K562 (cell line): ENCODE measurements at regions not wholly inside any gene's neighbourhood (a gene's known extent, or its start where the extent isn't known, plus 50 kb on each side); places are given as distances from the start of the nearest gene placed in this dataset.

Experiments used
- ATAC-seq: fragments of 200-7000 bp; cut with Tn5 transposase; 3 replicates; pipeline ENCODE4 v1.9.1; 2020; ENCODE audit warnings: moderate library complexity
- BruUV-seq: library from RNA; stranded (reverse); fragments of 400-500 nt; replicated peaks from 2 replicates; lab custom pipeline; 2021; lab: Mats Ljungman, UMichigan
- CTCF ChIA-PET: fragments of 300-600 bp; formaldehyde crosslinking; extraction: SDS; loops from one replicate; lab custom pipeline; 2021; ENCODE audit warnings: low intra/inter-chr PET ratio; lab: Yijun Ruan, JAX
- POLR2A ChIA-PET: fragments of 300-600, 350-650 bp; sonication (Branson Sonifier 250); formaldehyde crosslinking; extraction: SDS; loops from one replicate; lab custom pipeline; 2021; ENCODE audit warnings: antibody characterized with exemption, inconsistent platforms; lab: Yijun Ruan, JAX
- DNase-seq, 4 experiments: peaks; one replicate each; pipeline versions ENCODE4 v3.0.0 to v3.0.0-alpha.2; 2011 to 2018; ENCODE audit warnings: low spot score in 3 of 4, mixed read lengths in 3 of 4; ENCODE audit errors: extremely low read depth in 1 of 4
- FAIRE-seq: peaks from 2 replicates; lab custom pipeline; 2011; peaks lifted over from hg19 to GRCh38; lab: Jason Lieb, UNC
- H2AFZ ChIP-seq: 2 replicates; pipeline ENCODE4 v1.6.0; 2011; ENCODE audit warnings: low read depth, low read length, control low read depth, inconsistent platforms
- H3K27ac ChIP-seq: fragments of 200-600 bp; 3 replicates; pipeline ENCODE4 v1.8.0; 2011; ENCODE audit warnings: low read depth, mild to moderate bottlenecking, control low read depth, inconsistent platforms, low read length, moderate library complexity, mixed read lengths; ENCODE audit errors: extremely low read depth
- H3K27me3 ChIP-seq, 2 experiments: fragments of 300-600 bp in 1 of 2; 2 replicates in 1 of 2; 3 replicates in 1 of 2; pipeline versions ENCODE4 v1.6.0 to v1.8.0; 2011; ENCODE audit warnings: inconsistent platforms in 2 of 2, low read length in 2 of 2, mild to moderate bottlenecking in 1 of 2, mixed read lengths in 1 of 2, moderate library complexity in 1 of 2; ENCODE audit not compliant: control insufficient read depth in 2 of 2, insufficient read depth in 2 of 2
- H3K36me3 ChIP-seq: fragments of 300-600 bp; 3 replicates; pipeline ENCODE4 v1.8.0; 2011; ENCODE audit warnings: mild to moderate bottlenecking, low read length, inconsistent platforms; ENCODE audit not compliant: control insufficient read depth, insufficient read depth
- H3K4me1 ChIP-seq, 2 experiments: fragments of 200-600 bp in 1 of 2; replicated peaks in 1 of 2; 2 replicates in 1 of 2; 3 replicates in 1 of 2; pipeline versions ENCODE4 v1.5.1 to v1.8.0; 2011; ENCODE audit warnings: inconsistent platforms in 2 of 2, low read length in 2 of 2, mild to moderate bottlenecking in 1 of 2, mixed read lengths in 1 of 2, moderate library complexity in 1 of 2; ENCODE audit not compliant: control insufficient read depth in 2 of 2, insufficient read depth in 2 of 2
- H3K4me2 ChIP-seq: 2 replicates; pipeline ENCODE4 v1.6.1; 2011; ENCODE audit warnings: low read length, control low read depth, inconsistent platforms, mixed read lengths; ENCODE audit not compliant: insufficient read depth
- H3K4me3 ChIP-seq: fragments of 200-600 bp; sonication (generic), shearing (Covaris generic); 2 replicates; pipeline ENCODE4 v1.5.1; 2016; ENCODE audit warnings: control low read depth, inconsistent platforms
- H3K79me2 ChIP-seq: fragments of 200-600 bp; 3 replicates; pipeline ENCODE4 v1.8.0; 2011; ENCODE audit warnings: low read length, inconsistent platforms; ENCODE audit not compliant: control insufficient read depth, insufficient read depth
- H3K9ac ChIP-seq, 2 experiments: 2 replicates each; pipeline versions ENCODE4 v1.6.0 to v1.6.1; 2011; ENCODE audit warnings: low read depth in 2 of 2, low read length in 2 of 2, control low read depth in 1 of 2, inconsistent platforms in 1 of 2, mild to moderate bottlenecking in 1 of 2, mixed read lengths in 1 of 2; ENCODE audit not compliant: insufficient read depth in 1 of 2
- H3K9me1 ChIP-seq: one replicate; pipeline ENCODE4 v1.6.0; 2011; ENCODE audit warnings: inconsistent platforms, mild to moderate bottlenecking, low read length, moderate library complexity; ENCODE audit not compliant: control insufficient read depth, insufficient read depth
- H3K9me3 ChIP-seq: replicated peaks from 2 replicates; pipeline ENCODE4 v1.5.1; 2011; ENCODE audit warnings: low read depth, low read length, inconsistent platforms; ENCODE audit not compliant: control insufficient read depth, insufficient read depth
- H4K20me1 ChIP-seq: replicated peaks from 2 replicates; pipeline ENCODE4 v1.6.1; 2011; ENCODE audit warnings: low read length, inconsistent platforms, mixed read lengths; ENCODE audit not compliant: control insufficient read depth, insufficient read depth
- ARNT ChIP-seq, 2 experiments: fragments of 450-650 bp; IDR thresholded peaks; 2 replicates each; pipeline ENCODE4 v1.6.1; 2016; ENCODE audit warnings: mild to moderate bottlenecking in 1 of 2
- BACH1 ChIP-seq: fragments of 200-800 bp; sonication (Bioruptor generic); IDR thresholded peaks from 2 replicates; pipeline ENCODE4 v1.6.1; 2016; ENCODE audit warnings: missing genetic modification characterization, missing compliant biosample characterization
- BRD9 ChIP-seq: fragments of 450-650 bp; IDR thresholded peaks from 2 replicates; pipeline ENCODE4 v1.6.1; 2018; ENCODE audit warnings: low read depth; ENCODE audit not compliant: partially characterized antibody
- E2F3 ChIP-seq: fragments of 250-450 bp; sonication (Bioruptor Pico); IDR thresholded peaks from 2 replicates; pipeline ENCODE4 v1.4.0; 2020; ENCODE audit warnings: mild to moderate bottlenecking
- HNRNPK ChIP-seq: fragments of 200-400 bp; formaldehyde crosslinking; IDR thresholded peaks from one replicate; pipeline ENCODE4 v1.6.1; 2018; ENCODE audit warnings: mild to moderate bottlenecking, low read depth, low read length; ENCODE audit not compliant: poor library complexity, severe bottlenecking
- IFI16 ChIP-seq: fragments of 250-450 bp; sonication (Bioruptor Pico); IDR thresholded peaks from 2 replicates; pipeline ENCODE4 v2.1.2; 2022; ENCODE audit warnings: mild to moderate bottlenecking, inconsistent platforms
- NFE2L1 ChIP-seq: fragments of 450-650 bp; IDR thresholded peaks from 2 replicates; pipeline ENCODE4 v1.6.1; 2016; ENCODE audit warnings: missing genetic modification characterization, low read depth, mild to moderate bottlenecking, missing compliant biosample characterization, moderate library complexity, borderline replicate concordance
- RBM39 ChIP-seq: fragments of 200-400 bp; formaldehyde crosslinking; optimal IDR thresholded peaks from 2 replicates; pipeline ENCODE3; 2018; ENCODE audit warnings: low read depth, low read length
- SMARCA4 ChIP-seq: fragments of 450-650 bp; IDR thresholded peaks from 2 replicates; pipeline ENCODE4 v1.6.1; 2016
- ZEB2 ChIP-seq: fragments of 450-650 bp; IDR thresholded peaks from 2 replicates; pipeline ENCODE4 v1.6.1; 2016
- WGBS: fragments of 100-300 bp; shearing (Covaris generic); methylation state at CpG from one replicate; pipeline ENCODE4 v1.1.6; 2016; ENCODE audit warnings: low coverage, mixed read lengths; ENCODE audit not compliant: insufficient coverage; ENCODE audit errors: missing lambda C conversion rate; 5-methylcytosine and 5-hydroxymethylcytosine counted together
- in situ Hi-C: fragments of 300-500 bp; cut with MboI; formaldehyde crosslinking; loops from 4 replicates; pipeline ENCODE4 v1.15.0; 2018; ENCODE audit warnings: inconsistent platforms, mixed read lengths
- intact Hi-C: fragments of 100-400 bp; cut with micrococcal nuclease; formaldehyde crosslinking; loops from 2 replicates; pipeline ENCODE4 v1.14.2; 2022
- TF ChIP-seq, protein P1 (sequence below), 3 experiments: fragments of 200-800 bp in 1 of 3; sonication (Bioruptor generic) in 1 of 3; sonication (generic) in 1 of 3; formaldehyde crosslinking in 1 of 3; IDR thresholded peaks; 2 replicates each; pipeline versions ENCODE4 v1.6.1 to v1.8.0; 2016 to 2022; ENCODE audit warnings: mild to moderate bottlenecking in 2 of 3, missing compliant biosample characterization in 2 of 3, missing genetic modification characterization in 2 of 3, missing genetic modification reagents in 1 of 3
- TF ChIP-seq, protein P2 (sequence below): fragments of 450-650 bp; IDR thresholded peaks from 2 replicates; pipeline ENCODE4 v1.6.1; 2016; ENCODE audit warnings: missing biosample characterization, missing genetic modification characterization
- TF ChIP-seq, protein P3 (sequence below): fragments of 250-450 bp; sonication (Bioruptor Pico); IDR thresholded peaks from 2 replicates; pipeline ENCODE4 v1.5.0; 2021; ENCODE audit warnings: mild to moderate bottlenecking, moderate library complexity

DNA sequence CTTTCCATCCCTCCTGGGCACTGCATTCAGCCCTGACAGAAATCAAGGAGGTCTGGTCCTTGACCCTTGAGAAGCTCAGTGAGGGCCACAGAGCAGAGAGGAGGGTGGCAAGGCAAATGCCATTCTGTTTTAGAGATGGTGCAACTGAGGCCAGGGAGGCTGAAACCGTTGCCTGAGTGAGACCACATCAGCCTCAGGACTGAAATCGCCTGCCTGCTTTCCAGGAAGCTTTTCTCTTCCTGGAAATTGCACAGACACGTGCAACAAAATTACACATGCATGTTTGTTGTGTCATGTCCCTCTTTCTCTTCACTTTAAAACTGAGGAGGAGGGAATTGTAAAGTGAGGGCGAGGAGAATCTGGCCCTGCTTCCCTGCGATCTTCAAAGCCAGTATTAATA lies 113.7 kb upstream of the PDE10A start:
- Histone ChIP-seq H3K4me3 (no peak overlapping the region), H3K9me1 (no peaks in the 10 kb centered on the region), H3K4me2 (no peak overlapping the region), H3K9me3 (no peaks in the 10 kb centered on the region), H4K20me1 (no peaks in the 10 kb centered on the region), H3K36me3 (no peaks in the 10 kb centered on the region), H2AFZ (no peak overlapping the region), H3K27ac (no peak overlapping the region), H3K4me1 (no peaks in the 10 kb centered on the region), H3K79me2 (no peaks in the 10 kb centered on the region), H3K27me3 (peaks cover 3 to 11% of the 10 kb centered on the region in 2 experiments; a peak in 2 of 5 replicates), H3K9ac (no peak overlapping the region)
- ATAC-seq: no peak
- in situ Hi-C loops (no loop called here), intact Hi-C loops (no loop called here)
- FAIRE-seq: no peak
- ChIA-PET POLR2A (no interaction called here), CTCF (no interaction called here)
- DNase-seq: no peak
- 0% methylated on average over 5 of the region's 5 CpGs for WGBS
- no TSS peak for BruUV-seq
- TF ChIP-seq BACH1 (tag) (no peak), ZEB2 (no peak), HNRNPK (no peak), NFE2L1 (tag) (no peak), BRD9 (no peak), E2F3 (no peak), RBM39 (no peak), IFI16 (no peak), SMARCA4 (no peak), ARNT (IDR thresholded peaks at IDR 0.05) (no peak)
- TF ChIP-seq, protein P1, sequence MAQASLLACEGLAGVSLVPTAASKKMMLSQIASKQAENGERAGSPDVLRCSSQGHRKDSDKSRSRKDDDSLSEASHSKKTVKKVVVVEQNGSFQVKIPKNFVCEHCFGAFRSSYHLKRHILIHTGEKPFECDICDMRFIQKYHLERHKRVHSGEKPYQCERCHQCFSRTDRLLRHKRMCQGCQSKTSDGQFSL (CRISPR knock-in tag; IDR thresholded peaks at IDR 0.05): no peak
- TF ChIP-seq, protein P1 (tag; IDR thresholded peaks at IDR 0.05): no peak
- TF ChIP-seq, protein P2, sequence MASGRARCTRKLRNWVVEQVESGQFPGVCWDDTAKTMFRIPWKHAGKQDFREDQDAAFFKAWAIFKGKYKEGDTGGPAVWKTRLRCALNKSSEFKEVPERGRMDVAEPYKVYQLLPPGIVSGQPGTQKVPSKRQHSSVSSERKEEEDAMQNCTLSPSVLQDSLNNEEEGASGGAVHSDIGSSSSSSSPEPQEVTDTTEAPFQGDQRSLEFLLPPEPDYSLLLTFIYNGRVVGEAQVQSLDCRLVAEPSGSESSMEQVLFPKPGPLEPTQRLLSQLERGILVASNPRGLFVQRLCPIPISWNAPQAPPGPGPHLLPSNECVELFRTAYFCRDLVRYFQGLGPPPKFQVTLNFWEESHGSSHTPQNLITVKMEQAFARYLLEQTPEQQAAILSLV (tag): no peak
- TF ChIP-seq, protein P3, sequence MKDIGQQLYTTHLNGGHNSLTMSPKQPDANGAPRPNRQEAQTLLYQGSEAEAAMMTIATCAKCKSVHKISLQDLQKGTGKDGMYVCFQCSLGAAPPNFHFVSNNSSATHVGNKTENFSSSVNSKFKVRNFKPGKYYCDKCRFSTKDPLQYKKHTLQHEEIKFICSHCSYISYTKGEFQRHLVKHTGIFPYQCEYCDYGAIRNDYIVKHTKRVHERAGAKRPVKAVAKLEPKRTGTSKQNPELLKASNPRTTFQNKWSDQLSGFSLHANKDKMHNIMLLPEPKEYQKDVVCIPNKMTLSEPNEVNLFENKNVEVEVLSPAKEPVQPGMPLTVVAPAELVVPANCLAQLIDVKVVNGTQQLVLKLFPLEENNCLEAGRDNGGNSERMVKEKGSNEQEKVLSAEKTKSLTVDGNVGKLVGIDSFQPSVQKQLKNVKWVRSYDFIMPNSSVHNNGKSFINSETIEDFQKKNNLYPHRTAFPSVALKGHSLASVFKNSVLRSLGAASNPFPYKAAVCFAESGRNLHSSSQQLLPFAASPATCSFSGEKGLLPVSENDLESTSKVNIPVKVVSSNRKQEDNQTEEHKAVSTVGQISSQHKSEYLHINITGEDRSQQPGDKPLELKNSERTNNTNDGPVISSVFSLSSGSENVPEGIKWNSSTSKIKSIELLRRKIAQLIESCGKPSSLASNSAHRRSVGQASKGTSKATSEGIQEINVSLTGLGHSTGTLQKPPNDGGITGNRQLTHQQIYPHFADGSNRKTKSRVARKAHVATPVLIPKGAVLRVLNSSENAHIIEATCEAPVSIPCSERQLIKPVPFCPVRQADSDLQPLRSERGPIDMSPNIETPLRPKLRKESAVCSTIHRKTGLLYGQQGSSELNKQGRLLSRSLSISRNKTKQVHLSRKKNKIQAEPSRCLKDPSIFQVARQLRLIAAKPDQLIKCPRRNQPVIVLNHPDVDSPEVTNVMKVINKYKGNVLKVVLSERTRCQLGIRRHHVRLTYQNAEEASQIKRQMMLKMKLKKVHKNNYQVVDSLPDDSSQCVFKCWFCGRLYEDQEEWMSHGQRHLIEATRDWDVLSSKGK (CRISPR knock-in tag): no peak
